Type B pancreatic cell (in vitro differentiated cells): ENCODE measurements at regions not wholly inside any gene's neighbourhood (a gene's known extent, or its start where the extent isn't known, plus 50 kb on each side); places are given as distances from the start of the nearest gene placed in this dataset.

Experiments used
- DNase-seq: peaks from one replicate; pipeline ENCODE4 v3.0.0; 2021; ENCODE audit warnings: mixed read lengths; ENCODE audit not compliant: unreplicated experiment; ENCODE audit errors: extremely low spot score
- H3K27ac Mint-ChIP-seq: 2 replicates; pipeline ENCODE4 v1.8.0; 2021; ENCODE audit warnings: mild to moderate bottlenecking, mixed read lengths
- H3K27me3 Mint-ChIP-seq: 2 replicates; pipeline ENCODE4 v1.8.0; 2021; ENCODE audit warnings: mixed read lengths
- H3K36me3 Mint-ChIP-seq: 2 replicates; pipeline ENCODE4 v1.8.0; 2021; ENCODE audit warnings: mixed read lengths
- H3K4me1 Mint-ChIP-seq: one replicate; pipeline ENCODE4 v1.8.0; 2021; ENCODE audit warnings: mixed read lengths; ENCODE audit not compliant: unreplicated experiment
- H3K4me3 Mint-ChIP-seq: 2 replicates; pipeline ENCODE4 v1.8.0; 2021; ENCODE audit warnings: mild to moderate bottlenecking, mixed read lengths
- H3K9me3 Mint-ChIP-seq: 2 replicates; pipeline ENCODE4 v1.8.0; 2021; ENCODE audit warnings: mixed read lengths
- CTCF ChIP-seq: fragments of 200-600 bp; sonication (generic); conservative IDR thresholded peaks from 2 replicates; pipeline ENCODE4 v1.5.0; 2021; ENCODE audit warnings: antibody characterized with exemption, mild to moderate bottlenecking

- Mint-ChIP-seq H3K4me1 (peaks cover 24% of the 10 kb centered on the region), H3K9me3 (no peaks in the 10 kb centered on the region), H3K27ac (no peak overlapping the region), H3K36me3 (no peaks in the 10 kb centered on the region), H3K4me3 (no peak overlapping the region), H3K27me3 (peaks cover 35% of the 10 kb centered on the region)
- no peak for TF ChIP-seq CTCF
- no peak for DNase-seq
Measured at GRCh38 chr19:31171936-31172335, 177.3 kb downstream of the TSHZ3 start.

DNA sequence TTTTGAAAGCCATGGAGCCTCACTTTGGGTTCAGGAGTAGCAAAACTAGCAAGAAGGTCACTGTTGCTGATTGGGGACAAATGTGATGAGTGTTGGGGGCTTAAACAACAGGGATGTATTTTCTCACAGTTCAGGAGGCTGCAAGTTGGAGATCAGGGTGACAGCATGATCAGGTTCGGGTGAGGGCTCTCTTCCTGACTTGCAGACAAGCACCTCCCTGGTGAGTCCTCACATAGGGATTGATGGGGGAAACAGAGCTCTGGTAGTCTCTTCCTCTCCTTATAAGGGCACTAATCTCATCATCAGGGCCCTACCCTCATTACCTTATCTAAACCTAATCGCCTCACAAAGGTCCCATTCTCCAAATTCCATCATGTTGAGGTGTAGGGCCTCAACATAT is 179.2 kb downstream of the TSHZ3 start:
- DNase-seq: no peak
- Mint-ChIP-seq H3K36me3 (no peaks in the 10 kb centered on the region), H3K27me3 (peaks cover 48% of the 10 kb centered on the region), H3K4me1 (peaks cover 42% of the 10 kb centered on the region), H3K4me3 (no peak overlapping the region), H3K9me3 (no peaks in the 10 kb centered on the region), H3K27ac (no peak overlapping the region)
- no peak for TF ChIP-seq CTCF

- H3K27me3 Mint-ChIP-seq: peaks cover 60% of the 10 kb centered on the region
- H3K36me3 Mint-ChIP-seq: no peaks in the 10 kb centered on the region
- H3K27ac Mint-ChIP-seq: no peak overlapping the region
- peak overlapping the region; percentile 19 for H3K4me3 Mint-ChIP-seq
- TF ChIP-seq CTCF: no peak
- no peak for DNase-seq
- H3K4me1 Mint-ChIP-seq: peaks cover 53% of the 10 kb centered on the region
- H3K9me3 Mint-ChIP-seq: no peaks in the 10 kb centered on the region
Measured at GRCh38 chr19:31168106-31168625, 181.1 kb downstream of the TSHZ3 start.

DNA sequence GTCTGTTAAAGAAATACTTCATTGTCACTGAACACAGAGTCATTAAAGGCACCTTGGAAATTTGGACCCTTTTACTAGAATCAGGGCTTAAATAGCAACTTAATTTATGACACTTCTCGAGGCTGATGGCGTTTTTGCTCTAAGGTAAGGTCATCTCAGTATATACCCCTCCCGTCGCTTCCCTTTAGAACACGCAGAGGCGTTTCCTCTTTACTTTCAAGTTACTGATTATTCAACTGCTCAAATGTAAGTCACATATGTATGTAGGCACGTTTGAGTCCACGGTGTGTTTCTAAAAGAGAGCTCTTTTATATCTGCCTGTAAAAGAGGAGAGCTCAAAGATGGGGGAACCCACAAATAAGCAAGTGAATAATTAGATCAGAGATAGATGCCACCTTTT is 181.5 kb downstream of the TSHZ3 start:
- DNase-seq: no peak
- Mint-ChIP-seq H3K4me1 (peaks cover 54% of the 10 kb centered on the region), H3K4me3 (peak overlapping the region; percentile 19), H3K27me3 (peaks cover 63% of the 10 kb centered on the region), H3K9me3 (no peaks in the 10 kb centered on the region), H3K36me3 (no peaks in the 10 kb centered on the region), H3K27ac (no peak overlapping the region)
- no peak for TF ChIP-seq CTCF

- no peaks in the 10 kb centered on the region for H3K36me3 Mint-ChIP-seq
- H3K4me1 Mint-ChIP-seq: peaks cover 58% of the 10 kb centered on the region
- H3K9me3 Mint-ChIP-seq: no peaks in the 10 kb centered on the region
- H3K27ac Mint-ChIP-seq: peak overlapping the region; percentile 38
- H3K4me3 Mint-ChIP-seq: peak overlapping the region; percentile 74
- no peak for DNase-seq
- no peak for TF ChIP-seq CTCF
- H3K27me3 Mint-ChIP-seq: peaks cover 59% of the 10 kb centered on the region
Measured at GRCh38 chr19:31166206-31166605, 183.0 kb downstream of the TSHZ3 start.

DNA sequence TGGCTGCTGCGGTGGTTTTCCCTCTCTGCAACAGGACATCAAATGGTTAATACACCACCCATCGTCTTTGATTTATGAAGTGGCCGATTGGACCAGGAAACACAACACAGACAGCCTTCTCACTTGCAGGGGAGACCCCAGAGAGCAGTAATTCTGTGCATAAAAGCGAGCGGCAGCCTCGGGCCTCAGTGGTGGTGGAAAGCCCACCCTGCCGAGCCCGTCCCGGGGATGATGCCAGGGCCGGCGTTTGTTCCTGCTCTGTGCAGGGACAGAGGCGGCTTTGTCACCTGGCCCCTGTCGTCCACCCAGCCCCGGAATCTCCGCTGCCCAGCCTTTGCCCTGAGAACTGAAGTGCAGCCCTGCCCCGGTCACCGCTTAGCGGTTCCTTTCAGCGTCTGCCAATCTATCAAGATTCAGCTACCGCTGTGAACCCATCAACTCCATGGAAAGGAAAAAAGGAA is 184.4 kb downstream of the TSHZ3 start:
- TF ChIP-seq CTCF: no peak
- peak; percentile 76 for DNase-seq
- Mint-ChIP-seq H3K4me1 (peaks cover 63% of the 10 kb centered on the region), H3K27ac (peak overlapping the region; percentile 38), H3K9me3 (no peaks in the 10 kb centered on the region), H3K4me3 (peak overlapping the region; percentile 74), H3K27me3 (peaks cover 48% of the 10 kb centered on the region), H3K36me3 (no peaks in the 10 kb centered on the region)
